K562 (cell line): ENCODE measurements at regions not wholly inside any gene's neighbourhood (a gene's known extent, or its start where the extent isn't known, plus 50 kb on each side); places are given as distances from the start of the nearest gene placed in this dataset.

Experiments
- ARID2 ChIP-seq: fragments of 450-650 bp; IDR thresholded peaks from 2 replicates; pipeline ENCODE4 v1.6.1; 2017; ENCODE audit warnings: antibody characterized with exemption, mild to moderate bottlenecking
- CBFA2T2 ChIP-seq: fragments of 450-650 bp; conservative IDR thresholded peaks from 2 replicates; pipeline ENCODE4 v1.6.1; 2017; ENCODE audit warnings: mild to moderate bottlenecking
- CBFA2T3 ChIP-seq: fragments of 450-650 bp; IDR thresholded peaks from 2 replicates; pipeline ENCODE4 v1.6.1; 2017
- ESRRB ChIP-seq: fragments of 250-450 bp; sonication (Bioruptor Pico); IDR thresholded peaks from 2 replicates; pipeline ENCODE4 v1.5.0; 2020; ENCODE audit warnings: mild to moderate bottlenecking, moderate library complexity, borderline replicate concordance
- HMG20B ChIP-seq: fragments of 250-450 bp; sonication (Bioruptor Pico); IDR thresholded peaks from 2 replicates; pipeline ENCODE4 v1.5.0; 2021; ENCODE audit warnings: mild to moderate bottlenecking
- NRF1 ChIP-seq, 2 experiments: fragments of 450-650 bp; IDR thresholded peaks in 1 of 2; conservative IDR thresholded peaks in 1 of 2; 2 replicates each; pipeline ENCODE4 v1.6.1; 2014; ENCODE audit warnings: mild to moderate bottlenecking in 2 of 2
- TAL1 ChIP-seq: fragments of 450-650 bp; IDR thresholded peaks from 2 replicates; pipeline ENCODE4 v1.6.1; 2016; ENCODE audit warnings: mild to moderate bottlenecking
- TARDBP ChIP-seq: fragments of 450-650 bp; IDR thresholded peaks from 2 replicates; pipeline ENCODE4 v1.6.1; 2016
- ZNF143 ChIP-seq: sonication (generic); formaldehyde crosslinking; IDR thresholded peaks from 2 replicates; pipeline ENCODE4 v1.9.0; 2022; ENCODE audit warnings: mild to moderate bottlenecking, missing genetic modification reagents
- TF ChIP-seq, protein P1 (sequence below), 3 experiments: fragments of 200-800 bp in 1 of 3; sonication (Bioruptor generic) in 1 of 3; sonication (generic) in 1 of 3; formaldehyde crosslinking in 1 of 3; IDR thresholded peaks; 2 replicates each; pipeline versions ENCODE4 v1.6.1 to v1.8.0; 2016 to 2022; ENCODE audit warnings: mild to moderate bottlenecking in 2 of 3, missing compliant biosample characterization in 2 of 3, missing genetic modification characterization in 2 of 3, missing genetic modification reagents in 1 of 3
- TF ChIP-seq, protein P2 (sequence below): fragments of 250-450 bp; sonication (Bioruptor Pico); IDR thresholded peaks from 2 replicates; pipeline ENCODE4 v1.4.0; 2020

DNA sequence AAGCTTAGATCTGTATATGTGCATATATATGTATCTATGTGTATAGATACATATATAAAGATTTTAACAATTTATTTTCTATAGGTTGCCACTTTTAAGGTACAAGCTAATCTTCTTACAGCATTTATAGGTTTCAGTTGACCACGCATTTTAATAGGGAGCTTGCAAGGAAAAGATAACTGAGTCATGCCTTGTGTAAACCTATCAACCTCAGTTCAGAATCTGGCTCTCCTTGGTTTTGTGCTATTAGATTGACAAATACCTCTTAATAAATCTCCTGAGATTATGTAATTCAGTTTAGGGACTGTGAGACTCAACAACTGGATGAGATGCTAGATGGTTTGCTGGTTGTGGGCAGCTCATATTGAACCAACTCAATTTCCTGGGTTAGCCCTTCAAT, 114.7 kb upstream of the SERBP1 start (continued):
- TF ChIP-seq TAL1 (peak; percentile 37; the same call in 1 of the 2 replicates), ESRRB (CRISPR knock-in tag) (no peak), CBFA2T3 (peak; percentile 70), NRF1 (conservative IDR thresholded peaks at IDR 0.05 in 1 of 2, IDR thresholded peaks at IDR 0.05 in 1 of 2) (no peak), ARID2 (no peak), CBFA2T2 (0 out of 2 replicates have a peak, but pooled peaks have one; percentile 27), TARDBP (no peak), HMG20B (CRISPR knock-in tag) (no peak), ZNF143 (CRISPR knock-in tag) (no peak)
- TF ChIP-seq, protein P1, sequence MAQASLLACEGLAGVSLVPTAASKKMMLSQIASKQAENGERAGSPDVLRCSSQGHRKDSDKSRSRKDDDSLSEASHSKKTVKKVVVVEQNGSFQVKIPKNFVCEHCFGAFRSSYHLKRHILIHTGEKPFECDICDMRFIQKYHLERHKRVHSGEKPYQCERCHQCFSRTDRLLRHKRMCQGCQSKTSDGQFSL (CRISPR knock-in tag; IDR thresholded peaks at IDR 0.05), result no peak
- TF ChIP-seq, protein P1 (tag; IDR thresholded peaks at IDR 0.05), result no peak
- TF ChIP-seq, protein P2, sequence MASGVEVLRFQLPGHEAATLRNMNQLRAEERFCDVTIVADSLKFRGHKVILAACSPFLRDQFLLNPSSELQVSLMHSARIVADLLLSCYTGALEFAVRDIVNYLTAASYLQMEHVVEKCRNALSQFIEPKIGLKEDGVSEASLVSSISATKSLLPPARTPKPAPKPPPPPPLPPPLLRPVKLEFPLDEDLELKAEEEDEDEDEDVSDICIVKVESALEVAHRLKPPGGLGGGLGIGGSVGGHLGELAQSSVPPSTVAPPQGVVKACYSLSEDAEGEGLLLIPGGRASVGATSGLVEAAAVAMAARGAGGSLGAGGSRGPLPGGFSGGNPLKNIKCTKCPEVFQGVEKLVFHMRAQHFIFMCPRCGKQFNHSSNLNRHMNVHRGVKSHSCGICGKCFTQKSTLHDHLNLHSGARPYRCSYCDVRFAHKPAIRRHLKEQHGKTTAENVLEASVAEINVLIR (CRISPR knock-in tag), result no peak
